GM23248 (cell line): ENCODE measurements at regions not wholly inside any gene's neighbourhood (a gene's known extent, or its start where the extent isn't known, plus 50 kb on each side); places are given as distances from the start of the nearest gene placed in this dataset.

ENCODE experiments used
- DNase-seq: peaks from one replicate; pipeline ENCODE4 v3.0.0-alpha.2; 2015
- H2AFZ ChIP-seq: fragments of 200-600 bp; sonication (generic); 2 replicates; pipeline ENCODE4 v1.6.1; 2016; ENCODE audit warnings: antibody characterized with exemption
- H3F3A ChIP-seq: fragments of 200-600 bp; sonication (generic); 2 replicates; pipeline ENCODE4 v1.6.1; 2016; ENCODE audit warnings: mild to moderate bottlenecking, antibody characterized with exemption, mixed run types; ENCODE audit not compliant: insufficient read depth
- H3K27ac ChIP-seq: fragments of 200-600 bp; sonication (generic); 2 replicates; pipeline ENCODE4 v1.5.1; 2016; ENCODE audit warnings: mild to moderate bottlenecking
- H3K27me3 ChIP-seq: fragments of 200-600 bp; sonication (generic); replicated peaks from 2 replicates; pipeline ENCODE4 v1.6.1; 2016; ENCODE audit warnings: mild to moderate bottlenecking; ENCODE audit not compliant: insufficient read depth
- H3K36me3 ChIP-seq: fragments of 200-600 bp; sonication (generic); 2 replicates; pipeline ENCODE4 v1.6.1; 2016; ENCODE audit warnings: low read depth, mild to moderate bottlenecking
- H3K4me1 ChIP-seq: fragments of 200-600 bp; sonication (generic); 2 replicates; pipeline ENCODE4 v1.6.1; 2016; ENCODE audit warnings: mild to moderate bottlenecking; ENCODE audit not compliant: insufficient read depth
- H3K4me2 ChIP-seq: fragments of 200-600 bp; sonication (generic); one replicate; pipeline ENCODE4 v1.6.1; 2016; ENCODE audit warnings: mild to moderate bottlenecking; ENCODE audit not compliant: unreplicated experiment
- H3K4me3 ChIP-seq: fragments of 200-600 bp; sonication (generic); 2 replicates; pipeline ENCODE4 v1.5.1; 2016; ENCODE audit warnings: mild to moderate bottlenecking
- H3K79me2 ChIP-seq: fragments of 200-600 bp; sonication (generic); 2 replicates; pipeline ENCODE4 v1.6.1; 2016; ENCODE audit warnings: mild to moderate bottlenecking; ENCODE audit not compliant: insufficient read depth
- H3K9ac ChIP-seq: fragments of 200-600 bp; sonication (generic); 2 replicates; pipeline ENCODE4 v1.6.1; 2016; ENCODE audit warnings: mild to moderate bottlenecking
- H3K9me2 ChIP-seq: fragments of 200-600 bp; sonication (generic); 2 replicates; pipeline ENCODE4 v1.6.1; 2016; ENCODE audit warnings: mixed run types, mild to moderate bottlenecking, moderate library complexity; ENCODE audit not compliant: insufficient read depth
- H3K9me3 ChIP-seq: fragments of 200-600 bp; sonication (generic); one replicate; pipeline ENCODE4 v1.6.1; 2017; ENCODE audit warnings: low read depth
- H4K20me1 ChIP-seq: fragments of 200-600 bp; sonication (generic); 2 replicates; pipeline ENCODE4 v1.6.0; 2016; ENCODE audit not compliant: insufficient read depth
- EZH2 ChIP-seq: fragments of 200-600 bp; sonication (generic); IDR thresholded peaks from 2 replicates; pipeline ENCODE4 v1.6.1; 2018; ENCODE audit warnings: antibody characterized with exemption, mild to moderate bottlenecking; ENCODE audit not compliant: insufficient read depth, poor library complexity, severe bottlenecking
- EZH2phosphoT487 ChIP-seq: fragments of 200-600 bp; sonication (generic); IDR thresholded peaks from 2 replicates; pipeline ENCODE4 v1.6.1; 2018; ENCODE audit warnings: antibody characterized with exemption, moderate library complexity, mild to moderate bottlenecking, low read depth; ENCODE audit not compliant: insufficient read depth
- WGBS, 2 experiments: methylation state at CpG; one replicate each; pipeline ENCODE4 v1.1.6; 2015 to 2017; ENCODE audit warnings: low lambda C conversion rate in 2 of 2, low coverage in 1 of 2; ENCODE audit errors: missing lambda C conversion rate in 2 of 2; 5-methylcytosine and 5-hydroxymethylcytosine counted together
- in situ Hi-C: fragments of 300-500 bp; cut with MboI; formaldehyde crosslinking; loops from 2 replicates; pipeline ENCODE4 v1.15.0; 2020

DNA sequence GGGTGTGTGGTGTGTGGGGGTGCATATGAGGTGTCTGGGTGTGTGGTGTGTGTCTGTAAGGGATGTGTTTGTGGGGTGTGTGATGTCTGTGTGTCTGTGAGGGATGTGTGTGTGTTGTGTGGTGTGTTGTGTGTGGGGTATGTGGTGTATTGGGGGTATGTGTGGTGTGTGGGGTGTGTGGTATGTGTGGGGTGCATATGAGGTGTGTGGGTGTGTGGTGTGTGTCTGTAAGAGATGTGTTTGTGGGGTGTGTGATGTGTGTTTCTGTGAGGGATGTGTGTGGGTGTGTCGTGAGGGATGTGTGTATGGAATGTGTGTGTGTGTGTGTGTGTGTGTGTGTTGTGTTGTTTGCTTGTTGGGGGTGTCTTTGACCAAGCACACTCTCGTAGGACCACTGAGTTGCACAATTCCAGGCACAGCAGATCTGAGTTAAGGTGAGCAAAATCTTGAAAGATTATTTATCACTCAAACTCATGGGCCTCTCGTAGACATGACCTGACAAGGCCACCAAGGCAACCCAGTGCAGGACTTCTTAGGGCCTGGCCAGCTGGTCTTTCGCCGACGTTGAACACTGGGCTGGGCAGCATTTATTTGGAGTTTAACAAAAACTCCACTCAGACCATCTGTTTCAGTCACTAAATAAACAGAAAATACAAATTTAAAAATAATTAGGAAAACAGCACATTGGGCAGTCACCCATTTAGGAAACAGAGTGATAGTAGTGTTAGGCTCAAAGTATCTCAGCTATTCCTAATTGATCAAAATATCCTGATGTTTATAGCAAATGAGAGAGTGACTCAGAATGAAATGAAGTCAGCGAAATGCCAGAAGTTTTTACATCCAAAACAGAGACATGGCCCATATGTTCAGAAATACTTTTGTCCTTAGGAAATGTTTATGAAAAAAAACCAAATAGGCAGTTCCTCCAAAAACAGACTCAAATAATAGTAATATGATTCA lies 301.1 kb downstream of the FGF9 start:
- in situ Hi-C loops: no loop called here
- H3K9ac ChIP-seq: no peak overlapping the region
- H4K20me1 ChIP-seq: no peaks in the 10 kb centered on the region
- TF ChIP-seq EZH2: no peak
- no peak for TF ChIP-seq EZH2phosphoT487
- H3K4me3 ChIP-seq: no peak overlapping the region
- H3K4me2 ChIP-seq: no peak overlapping the region
- no peaks in the 10 kb centered on the region for H3K9me2 ChIP-seq
- no peak overlapping the region for H2AFZ ChIP-seq
- WGBS, 2 experiments: 27 to 28% methylated on average over 7 of the region's 7 CpGs
- H3K79me2 ChIP-seq: no peaks in the 10 kb centered on the region
- no peaks in the 10 kb centered on the region for H3K27me3 ChIP-seq
- peak; percentile 65 for DNase-seq
- 0 out of 2 replicates have a peak overlapping the region, but pooled peaks have one; percentile 31 for H3K27ac ChIP-seq
- H3K4me1 ChIP-seq: 0 out of 2 replicates have a peak, but pooled peaks cover 10% of the 10 kb centered on the region
- H3K36me3 ChIP-seq: no peaks in the 10 kb centered on the region
- no peaks in the 10 kb centered on the region for H3K9me3 ChIP-seq
- no peaks in the 10 kb centered on the region; the same call in 1 of the 2 replicates for H3F3A ChIP-seq

DNA sequence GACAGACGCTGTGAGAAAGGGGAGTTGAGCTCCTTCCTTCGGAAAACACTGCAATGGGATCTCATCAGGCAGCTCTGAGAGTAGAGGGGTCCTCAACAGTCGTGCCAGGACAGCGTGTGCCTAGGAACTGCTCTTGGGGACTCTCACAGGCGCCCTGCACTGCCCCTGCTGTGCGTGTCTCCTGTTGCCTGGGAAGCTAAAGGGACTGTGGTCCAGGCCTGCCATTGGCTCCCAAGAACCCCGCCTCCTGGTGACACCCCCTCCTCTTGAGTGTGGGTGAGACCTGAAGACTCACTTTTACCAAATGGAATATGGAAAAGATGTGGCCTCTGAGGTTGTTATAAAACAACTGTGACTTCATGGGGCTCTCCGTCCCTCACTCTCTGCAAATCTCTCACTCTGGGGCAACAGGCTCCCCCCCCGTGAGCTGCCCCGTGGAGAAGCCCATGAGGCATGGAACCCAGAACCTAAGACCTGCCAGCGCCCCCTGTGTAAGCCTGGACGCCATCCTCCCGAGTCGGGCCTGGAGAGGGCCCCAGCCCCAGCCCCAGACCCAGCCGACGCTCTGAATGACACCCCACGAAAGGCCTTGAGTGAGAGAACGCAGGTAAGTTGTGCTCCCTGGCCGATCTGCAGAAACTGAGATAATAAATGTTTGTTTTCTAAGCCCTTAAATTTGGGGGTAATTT lies 302.7 kb downstream of the FGF9 start:
- no peak for DNase-seq
- H3K9me2 ChIP-seq: no peaks in the 10 kb centered on the region
- no peaks in the 10 kb centered on the region for H4K20me1 ChIP-seq
- no peaks in the 10 kb centered on the region for H3K36me3 ChIP-seq
- 0 out of 2 replicates have a peak, but pooled peaks cover 10% of the 10 kb centered on the region for H3K4me1 ChIP-seq
- in situ Hi-C loops: no loop called here
- TF ChIP-seq EZH2phosphoT487 (no peak), EZH2 (no peak)
- H3K79me2 ChIP-seq: no peaks in the 10 kb centered on the region
- H3K9me3 ChIP-seq: no peaks in the 10 kb centered on the region
- H3K4me3 ChIP-seq: no peak overlapping the region
- H3K9ac ChIP-seq: no peak overlapping the region
- no peak overlapping the region for H3K27ac ChIP-seq
- H2AFZ ChIP-seq: no peak overlapping the region
- H3K4me2 ChIP-seq: no peak overlapping the region
- 75 to 78% methylated on average over 19 of the region's 19 CpGs for WGBS, 2 experiments
- H3K27me3 ChIP-seq: no peaks in the 10 kb centered on the region
- H3F3A ChIP-seq: no peaks in the 10 kb centered on the region; the same call in 1 of the 2 replicates

DNA sequence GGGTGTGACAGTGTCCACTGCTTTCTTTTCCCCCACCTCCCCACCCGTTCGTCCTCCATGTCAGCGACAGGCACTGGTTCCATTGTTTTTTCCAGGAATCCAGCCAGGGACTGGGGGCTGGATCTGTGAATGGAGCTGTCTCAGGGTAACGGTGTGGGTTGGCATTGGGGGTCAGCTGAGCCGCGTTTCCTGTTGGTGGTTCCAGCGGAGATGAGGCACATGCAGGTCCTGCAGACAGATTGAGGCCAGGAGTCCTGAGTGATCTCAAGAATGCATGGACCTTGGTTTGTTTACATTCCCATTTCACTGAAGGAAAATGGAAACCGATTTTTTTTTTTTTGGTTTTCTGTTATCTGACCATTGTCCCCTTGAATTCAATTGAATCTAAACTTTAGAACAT lies 303.9 kb downstream of the FGF9 start:
- Histone ChIP-seq H3K9me2 (no peaks in the 10 kb centered on the region), H2AFZ (no peak overlapping the region), H3K79me2 (no peaks in the 10 kb centered on the region), H3K27ac (no peak overlapping the region), H4K20me1 (no peaks in the 10 kb centered on the region), H3K9ac (no peak overlapping the region), H3K9me3 (no peaks in the 10 kb centered on the region), H3K27me3 (no peaks in the 10 kb centered on the region), H3K4me1 (0 out of 2 replicates have a peak, but pooled peaks cover 10% of the 10 kb centered on the region), H3K4me3 (no peak overlapping the region), H3K36me3 (no peaks in the 10 kb centered on the region), H3F3A (no peaks in the 10 kb centered on the region; the same call in 1 of the 2 replicates), H3K4me2 (no peak overlapping the region)
- in situ Hi-C loops: no loop called here
- TF ChIP-seq EZH2: no peak
- TF ChIP-seq EZH2phosphoT487: no peak
- no peak for DNase-seq
- 80 to 91% methylated on average over 8 of the region's 8 CpGs for WGBS, 2 experiments

DNA sequence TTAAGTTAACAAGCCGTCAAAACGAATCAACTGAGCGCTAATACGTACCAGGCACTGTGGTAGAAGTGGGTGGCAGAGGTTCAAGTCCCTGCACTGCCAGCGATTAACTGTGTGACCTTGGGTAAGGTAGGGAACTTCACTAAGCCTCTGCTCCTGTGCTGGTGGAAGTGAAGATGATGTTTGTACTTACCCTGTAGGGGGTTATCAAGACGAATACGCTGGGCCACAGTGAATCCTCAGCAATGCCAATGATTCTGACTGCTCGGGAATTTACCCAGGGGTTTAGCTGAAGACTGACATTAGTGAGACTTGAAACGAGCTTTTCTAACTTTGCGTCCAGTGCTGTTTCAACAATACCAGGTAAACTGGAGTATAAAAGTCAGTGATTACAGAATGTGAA lies 305.3 kb downstream of the FGF9 start:
- Histone ChIP-seq H3K9ac (no peak overlapping the region), H3K27me3 (no peaks in the 10 kb centered on the region), H2AFZ (no peak overlapping the region), H4K20me1 (no peaks in the 10 kb centered on the region), H3K4me1 (0 out of 2 replicates have a peak, but pooled peaks cover 10% of the 10 kb centered on the region), H3K9me2 (no peaks in the 10 kb centered on the region), H3K79me2 (no peaks in the 10 kb centered on the region), H3K4me3 (no peak overlapping the region), H3F3A (no peaks in the 10 kb centered on the region; the same call in 1 of the 2 replicates), H3K27ac (no peak overlapping the region), H3K36me3 (no peaks in the 10 kb centered on the region), H3K9me3 (no peaks in the 10 kb centered on the region), H3K4me2 (no peak overlapping the region)
- WGBS, 2 experiments: 77 to 80% methylated on average over 10 of the region's 10 CpGs
- no peak for DNase-seq
- TF ChIP-seq EZH2phosphoT487: no peak
- no peak for TF ChIP-seq EZH2
- in situ Hi-C loops: no loop called here
